K562 (cell line): ENCODE measurements at regions not wholly inside any gene's neighbourhood (a gene's known extent, or its start where the extent isn't known, plus 50 kb on each side); places are given as distances from the start of the nearest gene placed in this dataset.
A peak's percentile ranks its signal among the peaks of the same experiment; 100 is the strongest.

ENCODE experiments used
- ATAC-seq: fragments of 200-7000 bp; cut with Tn5 transposase; 3 replicates; pipeline ENCODE4 v1.9.1; 2020; ENCODE audit warnings: moderate library complexity
- BruUV-seq: library from RNA; stranded (reverse); fragments of 400-500 nt; replicated peaks from 2 replicates; lab custom pipeline; 2021; lab: Mats Ljungman, UMichigan
- CTCF ChIA-PET: fragments of 300-600 bp; formaldehyde crosslinking; extraction: SDS; loops from one replicate; lab custom pipeline; 2021; ENCODE audit warnings: low intra/inter-chr PET ratio; lab: Yijun Ruan, JAX
- POLR2A ChIA-PET: fragments of 300-600, 350-650 bp; sonication (Branson Sonifier 250); formaldehyde crosslinking; extraction: SDS; loops from one replicate; lab custom pipeline; 2021; ENCODE audit warnings: antibody characterized with exemption, inconsistent platforms; lab: Yijun Ruan, JAX
- DNase-seq, 4 experiments: peaks; one replicate each; pipeline versions ENCODE4 v3.0.0 to v3.0.0-alpha.2; 2011 to 2018; ENCODE audit warnings: low spot score in 3 of 4, mixed read lengths in 3 of 4; ENCODE audit errors: extremely low read depth in 1 of 4
- FAIRE-seq: peaks from 2 replicates; lab custom pipeline; 2011; peaks lifted over from hg19 to GRCh38; lab: Jason Lieb, UNC
- H2AFZ ChIP-seq: 2 replicates; pipeline ENCODE4 v1.6.0; 2011; ENCODE audit warnings: low read depth, low read length, control low read depth, inconsistent platforms
- H3K27ac ChIP-seq: fragments of 200-600 bp; 3 replicates; pipeline ENCODE4 v1.8.0; 2011; ENCODE audit warnings: low read depth, mild to moderate bottlenecking, control low read depth, inconsistent platforms, low read length, moderate library complexity, mixed read lengths; ENCODE audit errors: extremely low read depth
- H3K27me3 ChIP-seq, 2 experiments: fragments of 300-600 bp in 1 of 2; 2 replicates in 1 of 2; 3 replicates in 1 of 2; pipeline versions ENCODE4 v1.6.0 to v1.8.0; 2011; ENCODE audit warnings: inconsistent platforms in 2 of 2, low read length in 2 of 2, mild to moderate bottlenecking in 1 of 2, mixed read lengths in 1 of 2, moderate library complexity in 1 of 2; ENCODE audit not compliant: control insufficient read depth in 2 of 2, insufficient read depth in 2 of 2
- H3K36me3 ChIP-seq: fragments of 300-600 bp; 3 replicates; pipeline ENCODE4 v1.8.0; 2011; ENCODE audit warnings: mild to moderate bottlenecking, low read length, inconsistent platforms; ENCODE audit not compliant: control insufficient read depth, insufficient read depth
- H3K4me1 ChIP-seq, 2 experiments: fragments of 200-600 bp in 1 of 2; replicated peaks in 1 of 2; 2 replicates in 1 of 2; 3 replicates in 1 of 2; pipeline versions ENCODE4 v1.5.1 to v1.8.0; 2011; ENCODE audit warnings: inconsistent platforms in 2 of 2, low read length in 2 of 2, mild to moderate bottlenecking in 1 of 2, mixed read lengths in 1 of 2, moderate library complexity in 1 of 2; ENCODE audit not compliant: control insufficient read depth in 2 of 2, insufficient read depth in 2 of 2
- H3K4me2 ChIP-seq: 2 replicates; pipeline ENCODE4 v1.6.1; 2011; ENCODE audit warnings: low read length, control low read depth, inconsistent platforms, mixed read lengths; ENCODE audit not compliant: insufficient read depth
- H3K4me3 ChIP-seq: fragments of 200-600 bp; sonication (generic), shearing (Covaris generic); 2 replicates; pipeline ENCODE4 v1.5.1; 2016; ENCODE audit warnings: control low read depth, inconsistent platforms
- H3K79me2 ChIP-seq: fragments of 200-600 bp; 3 replicates; pipeline ENCODE4 v1.8.0; 2011; ENCODE audit warnings: low read length, inconsistent platforms; ENCODE audit not compliant: control insufficient read depth, insufficient read depth
- H3K9ac ChIP-seq, 2 experiments: 2 replicates each; pipeline versions ENCODE4 v1.6.0 to v1.6.1; 2011; ENCODE audit warnings: low read depth in 2 of 2, low read length in 2 of 2, control low read depth in 1 of 2, inconsistent platforms in 1 of 2, mild to moderate bottlenecking in 1 of 2, mixed read lengths in 1 of 2; ENCODE audit not compliant: insufficient read depth in 1 of 2
- H3K9me1 ChIP-seq: one replicate; pipeline ENCODE4 v1.6.0; 2011; ENCODE audit warnings: inconsistent platforms, mild to moderate bottlenecking, low read length, moderate library complexity; ENCODE audit not compliant: control insufficient read depth, insufficient read depth
- H3K9me3 ChIP-seq: replicated peaks from 2 replicates; pipeline ENCODE4 v1.5.1; 2011; ENCODE audit warnings: low read depth, low read length, inconsistent platforms; ENCODE audit not compliant: control insufficient read depth, insufficient read depth
- H4K20me1 ChIP-seq: replicated peaks from 2 replicates; pipeline ENCODE4 v1.6.1; 2011; ENCODE audit warnings: low read length, inconsistent platforms, mixed read lengths; ENCODE audit not compliant: control insufficient read depth, insufficient read depth
- CBFA2T3 ChIP-seq: fragments of 450-650 bp; IDR thresholded peaks from 2 replicates; pipeline ENCODE4 v1.6.1; 2017
- ELF2 ChIP-seq: fragments of 250-450 bp; sonication (Bioruptor Pico); IDR thresholded peaks from 2 replicates; pipeline ENCODE4 v1.5.0; 2021; ENCODE audit warnings: mild to moderate bottlenecking
- MEIS2 ChIP-seq: fragments of 450-650 bp; IDR thresholded peaks from 2 replicates; pipeline ENCODE4 v1.6.1; 2014; ENCODE audit warnings: mild to moderate bottlenecking; ENCODE audit not compliant: partially characterized antibody
- NFIX ChIP-seq: fragments of 250-450 bp; sonication (Bioruptor Pico); IDR thresholded peaks from 2 replicates; pipeline ENCODE4 v1.4.0; 2020; ENCODE audit warnings: low read depth, mild to moderate bottlenecking, moderate library complexity
- POLR2A ChIP-seq: fragments of 450-650 bp; conservative IDR thresholded peaks from 2 replicates; pipeline ENCODE4 v1.6.1; 2016
- PRPF4 ChIP-seq: fragments of 200-400 bp; formaldehyde crosslinking; IDR thresholded peaks from one replicate; pipeline ENCODE4 v1.6.1; 2017; ENCODE audit warnings: low read length, low read depth, mild to moderate bottlenecking; ENCODE audit not compliant: insufficient read depth, poor library complexity, severe bottlenecking
- SAFB ChIP-seq: fragments of 200-400 bp; formaldehyde crosslinking; IDR thresholded peaks from 2 replicates; pipeline ENCODE4 v1.6.1; 2017; ENCODE audit warnings: low read depth, low read length, borderline replicate concordance
- SMAD2 ChIP-seq: fragments of 150-350 bp; IDR thresholded peaks from 2 replicates; pipeline ENCODE4 v1.6.1; 2014; ENCODE audit warnings: low read depth, mild to moderate bottlenecking, low read length
- SMARCC2 ChIP-seq: fragments of 450-650 bp; IDR thresholded peaks from 2 replicates; pipeline ENCODE4 v1.6.1; 2017; ENCODE audit warnings: antibody characterized with exemption, moderate library complexity, mild to moderate bottlenecking, low read depth
- SRSF9 ChIP-seq: fragments of 200-400 bp; formaldehyde crosslinking; IDR thresholded peaks from 2 replicates; pipeline ENCODE4 v1.6.1; 2017; ENCODE audit warnings: low read depth, low read length, borderline replicate concordance
- STAG1 ChIP-seq: sonication (generic); formaldehyde crosslinking; IDR thresholded peaks from 2 replicates; pipeline ENCODE4 v1.5.0; 2020; ENCODE audit warnings: missing genetic modification reagents, borderline replicate concordance
- TCFL5 ChIP-seq: fragments of 250-450 bp; sonication (Bioruptor Pico); conservative IDR thresholded peaks from 2 replicates; pipeline ENCODE4 v1.6.1; 2021; ENCODE audit warnings: mild to moderate bottlenecking, moderate library complexity, matching md5 sums
- ZNF165 ChIP-seq: fragments of 250-450 bp; sonication (Bioruptor Pico); IDR thresholded peaks from 2 replicates; pipeline ENCODE4 v1.4.0; 2020; ENCODE audit warnings: borderline replicate concordance
- ZNF174 ChIP-seq: fragments of 250-450 bp; sonication (Bioruptor Pico); IDR thresholded peaks from 2 replicates; pipeline ENCODE4 v1.4.0; 2020; ENCODE audit warnings: mild to moderate bottlenecking
- ZNF316 ChIP-seq: fragments of 450-650 bp; IDR thresholded peaks from 2 replicates; pipeline ENCODE4 v1.6.1; 2016
- ZNF668 ChIP-seq: fragments of 250-450 bp; sonication (Bioruptor Pico); IDR thresholded peaks from 2 replicates; pipeline ENCODE4 v1.8.0; 2022; ENCODE audit warnings: mild to moderate bottlenecking, inconsistent platforms
- WGBS: fragments of 100-300 bp; shearing (Covaris generic); methylation state at CpG from one replicate; pipeline ENCODE4 v1.1.6; 2016; ENCODE audit warnings: low coverage, mixed read lengths; ENCODE audit not compliant: insufficient coverage; ENCODE audit errors: missing lambda C conversion rate; 5-methylcytosine and 5-hydroxymethylcytosine counted together
- in situ Hi-C: fragments of 300-500 bp; cut with MboI; formaldehyde crosslinking; loops from 4 replicates; pipeline ENCODE4 v1.15.0; 2018; ENCODE audit warnings: inconsistent platforms, mixed read lengths
- intact Hi-C: fragments of 100-400 bp; cut with micrococcal nuclease; formaldehyde crosslinking; loops from 2 replicates; pipeline ENCODE4 v1.14.2; 2022

DNA sequence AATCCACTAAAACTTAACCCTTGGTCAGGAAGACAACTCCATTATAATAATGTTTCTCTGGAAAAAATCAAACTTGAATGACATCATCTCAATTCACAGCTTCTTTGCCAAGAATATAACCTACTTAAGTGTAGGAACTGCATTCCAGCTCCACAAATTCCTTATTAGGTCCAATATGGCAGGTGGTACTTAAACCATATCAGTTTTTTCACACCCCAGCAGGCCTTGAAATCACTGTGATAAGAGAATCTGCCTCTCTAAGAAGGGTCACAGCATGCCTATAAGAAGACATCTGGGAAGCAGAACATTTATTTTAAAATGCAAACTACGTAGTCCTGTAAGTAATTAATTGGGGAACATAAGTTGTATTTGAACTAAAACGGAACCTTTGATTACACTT lies 687.8 kb downstream of the DIAPH3 start:
- no peak overlapping the region for H3K9ac ChIP-seq
- FAIRE-seq, result no peak
- POLR2A ChIA-PET, result no interaction called here
- TF ChIP-seq ZNF668 (CRISPR knock-in tag) (no peak), TCFL5 (CRISPR knock-in tag) (no peak), ELF2 (CRISPR knock-in tag) (no peak), ZNF174 (CRISPR knock-in tag) (no peak), SAFB (no peak), POLR2A (no peak), STAG1 (no peak), ZNF316 (no peak), PRPF4 (no peak), NFIX (CRISPR knock-in tag) (no peak), SRSF9 (no peak), ZNF165 (CRISPR knock-in tag) (no peak), MEIS2 (peak; percentile 16), SMAD2 (no peak), SMARCC2 (no peak), CBFA2T3 (peak; percentile 17; the same call in 1 of the 2 replicates)
- TF ChIP-seq, all 486 proteins: peak for 2
- H3K79me2 ChIP-seq, result no peaks in the 10 kb centered on the region
- no peak overlapping the region for H3K27ac ChIP-seq
- intact Hi-C loops, result no loop called here
- BruUV-seq, result no TSS peak
- H4K20me1 ChIP-seq, result no peaks in the 10 kb centered on the region
- no peak for DNase-seq
- no peak overlapping the region for H3K4me2 ChIP-seq
- no peak overlapping the region for H2AFZ ChIP-seq
- in situ Hi-C loops, result no loop called here
- no peak for ATAC-seq
- CTCF ChIA-PET, result no interaction called here
- H3K4me3 ChIP-seq, result no peak overlapping the region
- WGBS, result 18% methylated on average over 2 of the region's 2 CpGs
- no peaks in the 10 kb centered on the region for H3K9me1 ChIP-seq
- H3K9me3 ChIP-seq, result no peaks in the 10 kb centered on the region
- no peaks in the 10 kb centered on the region for H3K36me3 ChIP-seq
- no peaks in the 10 kb centered on the region; a peak in 2 of 5 replicates for H3K27me3 ChIP-seq
- no peaks in the 10 kb centered on the region for H3K4me1 ChIP-seq
